ENCODE measurements at regions not wholly inside any gene's neighbourhood (a gene's known extent, or its start where the extent isn't known, plus 50 kb on each side); places are given as distances from the start of the nearest gene placed in this dataset.

GRCh38 chr16:66254751-66255150 is 111.7 kb upstream of the CDH5 start:
- WGBS, 2 experiments (ENCODE audit: extremely low coverage in 2 of 2, insufficient read length in 1 of 2): no CpG with 5 or more reads among the region's 2 CpGs
- Histone ChIP-seq H3K9me1 (ENCODE audit: insufficient read depth, low read length) (0 out of 2 replicates have a peak, but pooled peaks cover 4% of the 10 kb centered on the region), H3K9ac (ENCODE audit: low read depth, low read length) (no peak overlapping the region), H3K27me3 (ENCODE audit: control insufficient read depth, insufficient read depth, low read length) (no peaks in the 10 kb centered on the region), H3K23ac (ENCODE audit: low read depth, low read length) (no peak overlapping the region), H3K4me3 (ENCODE audit: insufficient read depth, low read depth, low read length) (no peak overlapping the region), H2BK5ac (ENCODE audit: low read depth, low read length, poor library complexity, severe bottlenecking) (no peak overlapping the region), H2AK5ac (ENCODE audit: low read depth, low read length) (no peak overlapping the region), H3K56ac (ENCODE audit: extremely low read depth, insufficient read depth, low read length) (no peak overlapping the region), H2BK20ac (ENCODE audit: low read depth, low read length) (no peak overlapping the region), H3K27ac (ENCODE audit: insufficient read depth, low read length) (no peak overlapping the region), H3K4me1 (ENCODE audit: control insufficient read depth, insufficient read depth, low read length) (peaks cover 6% of the 10 kb centered on the region), H3K18ac (ENCODE audit: low read depth, low read length) (no peak overlapping the region), H3K14ac (replicated peaks; ENCODE audit: low read depth, low read length) (no peak overlapping the region), H2BK120ac (ENCODE audit: low read depth, low read length) (no peak overlapping the region), H3K36me3 (ENCODE audit: control insufficient read depth, insufficient read depth, low read length) (no peaks in the 10 kb centered on the region), H3K4ac (ENCODE audit: low read depth, low read length) (no peak overlapping the region), H4K8ac (ENCODE audit: low read depth in 2 of 2, low read length in 2 of 2) (no peak overlapping the region), H2BK15ac (ENCODE audit: low read depth, low read length) (no peak overlapping the region; the same call in 2 of the 3 replicates), H4K91ac (ENCODE audit: insufficient read depth, low read depth, low read length) (no peak overlapping the region), H3K4me2 (ENCODE audit: low read depth, low read length) (no peak overlapping the region), H2AFZ (replicated peaks; ENCODE audit: low read length, poor library complexity) (no peak overlapping the region), H4K20me1 (ENCODE audit: insufficient read depth, low read length) (no peaks in the 10 kb centered on the region), H3K9me3 (ENCODE audit: control insufficient read depth, insufficient read depth, low read length) (no peaks in the 10 kb centered on the region; the same call in 1 of the 2 replicates), H2AK9ac (replicated peaks; ENCODE audit: low read depth, low read length, poor library complexity) (no peak overlapping the region), H3K79me1 (ENCODE audit: low read depth in 1 of 2, low read length in 2 of 2) (no peaks in the 10 kb centered on the region), H4K5ac (ENCODE audit: low read depth, low read length) (no peak overlapping the region)
- in situ Hi-C loops (cut with MboI; ENCODE audit: low sequenced_read_pairs): no loop called here
- dilution Hi-C loops (cut with HindIII; ENCODE audit: low sequenced_read_pairs, unreplicated experiment): no loop called here
- no peak; the same call in 1 of the 2 replicates for ATAC-seq (ENCODE audit: low read depth)
- no TSS peak for BruUV-seq (replicated peaks)
- peak; percentile 56 for DNase-seq
- ChIA-PET POLR2A (ENCODE audit: unreplicated experiment) (no interaction called here), CTCF (interaction anchor here (1.4 kb wide), 1 partner anchor 12 kb away, joined by 4 read pairs; no protein-coding TSS in a partner anchor)
- TF ChIP-seq POLR2A (IDR thresholded peaks at IDR 0.05; ENCODE audit: low read depth, low read length) (no peak), RFX5 (IDR thresholded peaks at IDR 0.05; ENCODE audit: low read depth, low read length) (no peak), CHD1 (IDR thresholded peaks at IDR 0.05; ENCODE audit: low read depth, low read length) (no peak), MXI1 (IDR thresholded peaks at IDR 0.05; ENCODE audit: borderline replicate concordance, low read depth, low read length) (no peak), ELK1 (IDR thresholded peaks at IDR 0.05; ENCODE audit: borderline replicate concordance, low read depth, low read length) (no peak), SMC3 (IDR thresholded peaks at IDR 0.05; ENCODE audit: low read depth, low read length) (no peak), RCOR1 (IDR thresholded peaks at IDR 0.05; ENCODE audit: insufficient replicate concordance, low read length) (no peak), MAZ (IDR thresholded peaks at IDR 0.05; ENCODE audit: borderline replicate concordance, low read depth, low read length) (no peak), MAFK (IDR thresholded peaks at IDR 0.05; ENCODE audit: low read depth, low read length) (no peak), FOS (IDR thresholded peaks at IDR 0.05; ENCODE audit: low read depth, low read length) (no peak), NFE2L2 (IDR thresholded peaks at IDR 0.05; ENCODE audit: low read depth, low read length) (no peak)
- TF ChIP-seq, protein P1, sequence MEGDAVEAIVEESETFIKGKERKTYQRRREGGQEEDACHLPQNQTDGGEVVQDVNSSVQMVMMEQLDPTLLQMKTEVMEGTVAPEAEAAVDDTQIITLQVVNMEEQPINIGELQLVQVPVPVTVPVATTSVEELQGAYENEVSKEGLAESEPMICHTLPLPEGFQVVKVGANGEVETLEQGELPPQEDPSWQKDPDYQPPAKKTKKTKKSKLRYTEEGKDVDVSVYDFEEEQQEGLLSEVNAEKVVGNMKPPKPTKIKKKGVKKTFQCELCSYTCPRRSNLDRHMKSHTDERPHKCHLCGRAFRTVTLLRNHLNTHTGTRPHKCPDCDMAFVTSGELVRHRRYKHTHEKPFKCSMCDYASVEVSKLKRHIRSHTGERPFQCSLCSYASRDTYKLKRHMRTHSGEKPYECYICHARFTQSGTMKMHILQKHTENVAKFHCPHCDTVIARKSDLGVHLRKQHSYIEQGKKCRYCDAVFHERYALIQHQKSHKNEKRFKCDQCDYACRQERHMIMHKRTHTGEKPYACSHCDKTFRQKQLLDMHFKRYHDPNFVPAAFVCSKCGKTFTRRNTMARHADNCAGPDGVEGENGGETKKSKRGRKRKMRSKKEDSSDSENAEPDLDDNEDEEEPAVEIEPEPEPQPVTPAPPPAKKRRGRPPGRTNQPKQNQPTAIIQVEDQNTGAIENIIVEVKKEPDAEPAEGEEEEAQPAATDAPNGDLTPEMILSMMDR (conservative IDR thresholded peaks at IDR 0.05; ENCODE audit: low read depth, low read length): no peak
- intact Hi-C loops (cut with micrococcal nuclease): no loop called here
